ENCODE measurements at regions not wholly inside any gene's neighbourhood (a gene's known extent, or its start where the extent isn't known, plus 50 kb on each side); places are given as distances from the start of the nearest gene placed in this dataset.

GRCh38 chr4:126611900-126612299 is 1020.9 kb upstream of the INTU start:
- DNase-seq = no peak
- intact Hi-C loops (cut with DNase I) = no loop called here
- H3K4me1 ChIP-seq (ENCODE audit: insufficient read depth) = no peaks in the 10 kb centered on the region
- no peak overlapping the region for H3K27ac ChIP-seq
- 55 to 66% (median 65%) methylated on average over 4 of the region's 4 CpGs for WGBS, 3 donors
- no peak overlapping the region for H3K4me3 ChIP-seq
- TF ChIP-seq, protein P1, sequence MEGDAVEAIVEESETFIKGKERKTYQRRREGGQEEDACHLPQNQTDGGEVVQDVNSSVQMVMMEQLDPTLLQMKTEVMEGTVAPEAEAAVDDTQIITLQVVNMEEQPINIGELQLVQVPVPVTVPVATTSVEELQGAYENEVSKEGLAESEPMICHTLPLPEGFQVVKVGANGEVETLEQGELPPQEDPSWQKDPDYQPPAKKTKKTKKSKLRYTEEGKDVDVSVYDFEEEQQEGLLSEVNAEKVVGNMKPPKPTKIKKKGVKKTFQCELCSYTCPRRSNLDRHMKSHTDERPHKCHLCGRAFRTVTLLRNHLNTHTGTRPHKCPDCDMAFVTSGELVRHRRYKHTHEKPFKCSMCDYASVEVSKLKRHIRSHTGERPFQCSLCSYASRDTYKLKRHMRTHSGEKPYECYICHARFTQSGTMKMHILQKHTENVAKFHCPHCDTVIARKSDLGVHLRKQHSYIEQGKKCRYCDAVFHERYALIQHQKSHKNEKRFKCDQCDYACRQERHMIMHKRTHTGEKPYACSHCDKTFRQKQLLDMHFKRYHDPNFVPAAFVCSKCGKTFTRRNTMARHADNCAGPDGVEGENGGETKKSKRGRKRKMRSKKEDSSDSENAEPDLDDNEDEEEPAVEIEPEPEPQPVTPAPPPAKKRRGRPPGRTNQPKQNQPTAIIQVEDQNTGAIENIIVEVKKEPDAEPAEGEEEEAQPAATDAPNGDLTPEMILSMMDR (IDR thresholded peaks at IDR 0.05) = no peak
- TF ChIP-seq EP300 (IDR thresholded peaks at IDR 0.05) = no peak
- TF ChIP-seq POLR2A (IDR thresholded peaks at IDR 0.05) = no peak
- H3K27me3 ChIP-seq = no peaks in the 10 kb centered on the region
- no peaks in the 10 kb centered on the region for H3K9me3 ChIP-seq
- no peaks in the 10 kb centered on the region for H3K36me3 ChIP-seq

DNA sequence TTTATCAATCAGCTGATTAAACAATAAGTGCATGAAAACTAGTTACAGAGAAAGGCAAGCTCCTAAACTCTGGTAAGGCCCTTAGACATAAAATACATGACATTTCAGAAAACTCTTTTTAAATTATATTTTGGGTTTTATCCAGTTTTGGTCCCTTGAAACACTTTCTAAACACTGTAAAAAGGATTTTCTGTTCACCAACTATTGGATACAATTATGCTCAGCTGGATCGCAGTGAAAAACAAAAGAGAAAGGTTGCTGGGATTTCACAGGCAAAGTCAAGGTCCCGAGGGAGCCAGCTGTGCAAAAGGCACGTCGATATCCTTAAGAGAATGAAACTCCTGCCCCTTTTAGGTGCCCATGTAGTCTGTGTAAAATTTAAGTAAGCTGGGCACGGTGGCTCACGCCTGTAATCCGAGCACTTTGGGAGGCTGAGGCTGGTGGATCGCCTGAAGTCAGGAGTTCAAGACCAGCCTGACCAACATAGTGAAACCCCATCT is 1018.4 kb upstream of the INTU start:
- Histone ChIP-seq H3K4me1 (ENCODE audit: insufficient read depth) (no peaks in the 10 kb centered on the region), H3K27ac (no peak overlapping the region), H3K27me3 (no peaks in the 10 kb centered on the region), H3K4me3 (no peak overlapping the region), H3K9me3 (no peaks in the 10 kb centered on the region), H3K36me3 (no peaks in the 10 kb centered on the region)
- intact Hi-C loops (cut with DNase I) = no loop called here
- TF ChIP-seq, protein P1 (IDR thresholded peaks at IDR 0.05) = no peak
- no peak for TF ChIP-seq POLR2A (IDR thresholded peaks at IDR 0.05)
- 69 to 73% (median 71%) methylated on average over 8 of the region's 8 CpGs for WGBS, 3 donors
- DNase-seq = no peak

GRCh38 chr4:126616795-126617194 is 1016.0 kb upstream of the INTU start:
- intact Hi-C loops (cut with DNase I) = no loop called here
- H3K9me3 ChIP-seq = no peaks in the 10 kb centered on the region
- no peak overlapping the region for H3K27ac ChIP-seq
- TF ChIP-seq, protein P1 (IDR thresholded peaks at IDR 0.05) = no peak
- TF ChIP-seq EP300 (IDR thresholded peaks at IDR 0.05) (no peak), POLR2A (IDR thresholded peaks at IDR 0.05) (no peak)
- WGBS, 3 donors = 94 to 99% (median 95%) methylated on average over 3 of the region's 3 CpGs
- DNase-seq = no peak
- no peaks in the 10 kb centered on the region for H3K27me3 ChIP-seq
- no peaks in the 10 kb centered on the region for H3K36me3 ChIP-seq
- no peaks in the 10 kb centered on the region for H3K4me1 ChIP-seq (ENCODE audit: insufficient read depth)
- H3K4me3 ChIP-seq = no peak overlapping the region

DNA sequence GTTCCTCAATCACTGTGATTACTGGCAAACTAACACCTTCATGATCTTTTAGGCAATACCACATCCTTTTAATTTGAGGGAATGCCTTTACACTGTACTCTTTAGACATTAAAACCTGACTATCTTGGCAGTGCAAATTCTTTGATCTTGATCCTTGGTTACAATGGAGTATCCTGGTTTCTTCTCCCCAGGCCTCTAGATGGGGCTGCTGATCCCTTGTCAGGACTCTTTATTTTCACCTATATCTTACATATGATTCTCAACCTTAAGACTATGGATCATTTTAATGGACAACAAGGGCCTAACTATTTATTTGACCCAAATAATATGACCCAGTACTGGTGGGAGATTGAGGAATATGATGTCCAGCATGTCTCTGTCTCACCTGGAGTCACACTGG is 1005.5 kb upstream of the INTU start:
- no peak overlapping the region for H3K4me3 ChIP-seq
- intact Hi-C loops (cut with DNase I) = no loop called here
- no peaks in the 10 kb centered on the region for H3K36me3 ChIP-seq
- H3K4me1 ChIP-seq (ENCODE audit: insufficient read depth) = no peaks in the 10 kb centered on the region
- TF ChIP-seq POLR2A (IDR thresholded peaks at IDR 0.05) (no peak), EP300 (IDR thresholded peaks at IDR 0.05) (no peak)
- TF ChIP-seq, protein P1 (IDR thresholded peaks at IDR 0.05) = no peak
- DNase-seq = no peak
- H3K9me3 ChIP-seq = no peaks in the 10 kb centered on the region
- H3K27ac ChIP-seq = no peak overlapping the region
- no peaks in the 10 kb centered on the region for H3K27me3 ChIP-seq

DNA sequence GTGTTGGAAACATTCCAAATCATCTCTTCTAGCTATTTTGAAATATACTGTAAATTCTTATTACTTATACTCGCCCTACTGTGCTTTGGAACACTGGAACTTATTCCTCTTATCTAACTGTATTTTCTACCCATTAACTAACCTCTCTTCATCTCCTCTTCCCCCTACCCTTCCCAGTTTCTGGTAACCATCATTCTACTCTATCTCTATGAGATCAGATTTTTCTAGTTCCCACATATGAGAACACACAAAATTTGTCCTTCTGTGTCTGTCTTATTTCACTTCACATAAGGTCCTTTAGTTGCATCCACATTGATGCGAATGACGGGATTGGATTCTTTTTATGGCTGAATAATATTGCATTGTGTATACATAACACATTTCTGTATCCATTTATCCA is 1003.8 kb upstream of the INTU start:
- Histone ChIP-seq H3K4me3 (no peak overlapping the region), H3K9me3 (no peaks in the 10 kb centered on the region), H3K36me3 (no peaks in the 10 kb centered on the region), H3K4me1 (ENCODE audit: insufficient read depth) (no peaks in the 10 kb centered on the region), H3K27me3 (no peaks in the 10 kb centered on the region), H3K27ac (no peak overlapping the region)
- 92 to 96% (median 93%) methylated on average over 3 of the region's 3 CpGs for WGBS, 3 donors
- TF ChIP-seq POLR2A (IDR thresholded peaks at IDR 0.05) (no peak), EP300 (IDR thresholded peaks at IDR 0.05) (no peak)
- TF ChIP-seq, protein P1 (IDR thresholded peaks at IDR 0.05) = no peak
- intact Hi-C loops (cut with DNase I) = no loop called here
- DNase-seq = no peak
